ENCODE measurements at regions not wholly inside any gene's neighbourhood (a gene's known extent, or its start where the extent isn't known, plus 50 kb on each side); places are given as distances from the start of the nearest gene placed in this dataset.

GRCh38 chr6:159427335-159427734 lies 258.1 kb downstream of the FNDC1 start:
- no peak overlapping the region for H3K4me3 ChIP-seq
- FAIRE-seq, result no peak
- no peak overlapping the region for H2AFZ ChIP-seq (ENCODE audit: low read depth, low read length)
- in situ Hi-C loops (cut with MboI), result no loop called here
- intact Hi-C loops (cut with micrococcal nuclease), result no loop called here
- no peaks in the 10 kb centered on the region for H3K4me1 ChIP-seq (replicated peaks in 1 of 2; ENCODE audit: control insufficient read depth in 2 of 2, insufficient read depth in 2 of 2, low read length in 2 of 2)
- no peak overlapping the region for H3K9ac ChIP-seq (ENCODE audit: insufficient read depth in 1 of 2, low read depth in 2 of 2, low read length in 2 of 2)
- no peak for DNase-seq (ENCODE audit: extremely low read depth in 1 of 4, low spot score in 3 of 4)
- no peak for ATAC-seq
- TF ChIP-seq NKRF (IDR thresholded peaks at IDR 0.05; ENCODE audit: borderline replicate concordance), result no peak
- TF ChIP-seq MXI1 (IDR thresholded peaks at IDR 0.05; ENCODE audit: low read depth, low read length), result no peak
- TF ChIP-seq ARID2 (IDR thresholded peaks at IDR 0.05), result no peak
- TF ChIP-seq ZZZ3 (IDR thresholded peaks at IDR 0.05), result no peak
- no peak for TF ChIP-seq ZBTB1 (CRISPR knock-in tag; IDR thresholded peaks at IDR 0.05; ENCODE audit: borderline replicate concordance, low read depth)
- TF ChIP-seq TGIF2 (CRISPR knock-in tag; IDR thresholded peaks at IDR 0.05), result no peak
- no peak for TF ChIP-seq TRIM25 (IDR thresholded peaks at IDR 0.05; ENCODE audit: borderline replicate concordance)
- no peak for TF ChIP-seq ATF6 (CRISPR knock-in tag; IDR thresholded peaks at IDR 0.05)
- no peak for TF ChIP-seq CHD1 (IDR thresholded peaks at IDR 0.05; ENCODE audit: low read length)
- no peak for TF ChIP-seq MYBL2 (IDR thresholded peaks at IDR 0.05; ENCODE audit: low read depth)
- TF ChIP-seq MYBL2 (CRISPR knock-in tag; IDR thresholded peaks at IDR 0.05; ENCODE audit: borderline replicate concordance), result no peak
- TF ChIP-seq ZNF785 (CRISPR knock-in tag; IDR thresholded peaks at IDR 0.05), result no peak
- TF ChIP-seq RNF219 (CRISPR knock-in tag; IDR thresholded peaks at IDR 0.05), result no peak
- no peak for TF ChIP-seq ZNF668 (CRISPR knock-in tag; IDR thresholded peaks at IDR 0.05)
- no peak for TF ChIP-seq U2AF2 (optimal IDR thresholded peaks at IDR 0.05; ENCODE audit: low read depth, low read length)
- TF ChIP-seq ZNF217 (CRISPR knock-in tag; IDR thresholded peaks at IDR 0.05), result no peak
- TF ChIP-seq NCOA6 (IDR thresholded peaks at IDR 0.05), result no peak
- CTCF ChIA-PET (ENCODE audit: low intra/inter-chr PET ratio), result no interaction called here
- no peak overlapping the region for H3K27ac ChIP-seq (ENCODE audit: extremely low read depth, low read depth, low read length)
- POLR2A ChIA-PET, result no interaction called here
- no peaks in the 10 kb centered on the region for H3K79me2 ChIP-seq (ENCODE audit: control insufficient read depth, insufficient read depth, low read length)
- BruUV-seq (replicated peaks), result no TSS peak
- no peaks in the 10 kb centered on the region for H4K20me1 ChIP-seq (replicated peaks; ENCODE audit: control insufficient read depth, insufficient read depth, low read length)
- 2% methylated on average over 5 of the region's 5 CpGs for WGBS (ENCODE audit: insufficient coverage, low coverage, missing lambda C conversion rate)
- no peaks in the 10 kb centered on the region for H3K36me3 ChIP-seq (ENCODE audit: control insufficient read depth, insufficient read depth, low read length)
- H3K4me2 ChIP-seq (ENCODE audit: insufficient read depth, low read length), result no peak overlapping the region
- peaks cover 6% of the 10 kb centered on the region for H3K9me1 ChIP-seq (ENCODE audit: control insufficient read depth, insufficient read depth, low read length)
- H3K9me3 ChIP-seq (replicated peaks; ENCODE audit: control insufficient read depth, insufficient read depth, low read depth, low read length), result no peaks in the 10 kb centered on the region
- peaks cover 0 to 3% of the 10 kb centered on the region in 2 experiments; a peak in 1 of 5 replicates for H3K27me3 ChIP-seq (ENCODE audit: control insufficient read depth in 2 of 2, insufficient read depth in 2 of 2, low read length in 2 of 2)

Data from K562 (cell line).